ENCODE measurements at regions not wholly inside any gene's neighbourhood (a gene's known extent, or its start where the extent isn't known, plus 50 kb on each side); places are given as distances from the start of the nearest gene placed in this dataset.

- TF ChIP-seq, protein P1, sequence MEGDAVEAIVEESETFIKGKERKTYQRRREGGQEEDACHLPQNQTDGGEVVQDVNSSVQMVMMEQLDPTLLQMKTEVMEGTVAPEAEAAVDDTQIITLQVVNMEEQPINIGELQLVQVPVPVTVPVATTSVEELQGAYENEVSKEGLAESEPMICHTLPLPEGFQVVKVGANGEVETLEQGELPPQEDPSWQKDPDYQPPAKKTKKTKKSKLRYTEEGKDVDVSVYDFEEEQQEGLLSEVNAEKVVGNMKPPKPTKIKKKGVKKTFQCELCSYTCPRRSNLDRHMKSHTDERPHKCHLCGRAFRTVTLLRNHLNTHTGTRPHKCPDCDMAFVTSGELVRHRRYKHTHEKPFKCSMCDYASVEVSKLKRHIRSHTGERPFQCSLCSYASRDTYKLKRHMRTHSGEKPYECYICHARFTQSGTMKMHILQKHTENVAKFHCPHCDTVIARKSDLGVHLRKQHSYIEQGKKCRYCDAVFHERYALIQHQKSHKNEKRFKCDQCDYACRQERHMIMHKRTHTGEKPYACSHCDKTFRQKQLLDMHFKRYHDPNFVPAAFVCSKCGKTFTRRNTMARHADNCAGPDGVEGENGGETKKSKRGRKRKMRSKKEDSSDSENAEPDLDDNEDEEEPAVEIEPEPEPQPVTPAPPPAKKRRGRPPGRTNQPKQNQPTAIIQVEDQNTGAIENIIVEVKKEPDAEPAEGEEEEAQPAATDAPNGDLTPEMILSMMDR (IDR thresholded peaks at IDR 0.05; ENCODE audit: insufficient read depth, low read depth, low read length), result no peak
- TF ChIP-seq EZH2 (IDR thresholded peaks at IDR 0.05; ENCODE audit: insufficient read depth, low read length), result no peak
Observed at GRCh38 chr3:62939707-62940106, 64.5 kb upstream of the CADPS start.
